ENCODE measurements at regions not wholly inside any gene's neighbourhood (a gene's known extent, or its start where the extent isn't known, plus 50 kb on each side); places are given as distances from the start of the nearest gene placed in this dataset.

- H3K4me3 Mint-ChIP-seq (ENCODE audit: low read depth) = no peak overlapping the region
- no peak for TF ChIP-seq CTCF (IDR thresholded peaks at IDR 0.05; ENCODE audit: unreplicated experiment)
- no peak for DNase-seq (ENCODE audit: low spot score, unreplicated experiment)
- H3K27ac Mint-ChIP-seq = no peak overlapping the region
- no peaks in the 10 kb centered on the region for H3K36me3 Mint-ChIP-seq (ENCODE audit: insufficient read depth)
- H3K9me3 Mint-ChIP-seq (ENCODE audit: low read depth) = peaks cover 2% of the 10 kb centered on the region
- no peaks in the 10 kb centered on the region for H3K27me3 Mint-ChIP-seq
- H3K4me1 Mint-ChIP-seq (ENCODE audit: low read depth) = peaks cover 12% of the 10 kb centered on the region
These were observed 1583.2 kb upstream of the WWC1 start for GRCh38 chr5:166708291-166708690.

- Mint-ChIP-seq H3K9me3 (ENCODE audit: low read depth) (peaks cover 2% of the 10 kb centered on the region), H3K4me3 (ENCODE audit: low read depth) (no peak overlapping the region), H3K4me1 (ENCODE audit: low read depth) (peaks cover 14% of the 10 kb centered on the region), H3K27ac (no peak overlapping the region), H3K36me3 (ENCODE audit: insufficient read depth) (peaks cover 1% of the 10 kb centered on the region), H3K27me3 (no peaks in the 10 kb centered on the region)
- no peak for DNase-seq (ENCODE audit: low spot score, unreplicated experiment)
- no peak for TF ChIP-seq CTCF (IDR thresholded peaks at IDR 0.05; ENCODE audit: unreplicated experiment)
These were observed 1581.8 kb upstream of the WWC1 start for GRCh38 chr5:166709691-166710090.

- TF ChIP-seq CTCF (IDR thresholded peaks at IDR 0.05; ENCODE audit: unreplicated experiment) = no peak
- no peak for DNase-seq (ENCODE audit: low spot score, unreplicated experiment)
- Mint-ChIP-seq H3K9me3 (ENCODE audit: low read depth) (peaks cover 5% of the 10 kb centered on the region), H3K27me3 (no peaks in the 10 kb centered on the region), H3K27ac (no peak overlapping the region), H3K4me1 (ENCODE audit: low read depth) (peaks cover 14% of the 10 kb centered on the region), H3K36me3 (ENCODE audit: insufficient read depth) (peaks cover 1% of the 10 kb centered on the region), H3K4me3 (ENCODE audit: low read depth) (no peak overlapping the region)
These were observed 1581.2 kb upstream of the WWC1 start for GRCh38 chr5:166710271-166710670.

- TF ChIP-seq CTCF (IDR thresholded peaks at IDR 0.05; ENCODE audit: unreplicated experiment) = no peak
- DNase-seq (ENCODE audit: low spot score, unreplicated experiment) = no peak
- H3K4me1 Mint-ChIP-seq (ENCODE audit: low read depth) = peaks cover 23% of the 10 kb centered on the region
- peaks cover 7% of the 10 kb centered on the region for H3K9me3 Mint-ChIP-seq (ENCODE audit: low read depth)
- no peaks in the 10 kb centered on the region for H3K27me3 Mint-ChIP-seq
- no peak overlapping the region for H3K4me3 Mint-ChIP-seq (ENCODE audit: low read depth)
- H3K27ac Mint-ChIP-seq = peak overlapping the region; percentile 69
- H3K36me3 Mint-ChIP-seq (ENCODE audit: insufficient read depth) = peaks cover 1% of the 10 kb centered on the region
These were observed 1578.8 kb upstream of the WWC1 start for GRCh38 chr5:166712447-166713185.

- no peak for DNase-seq (ENCODE audit: low spot score, unreplicated experiment)
- H3K9me3 Mint-ChIP-seq (ENCODE audit: low read depth) = peaks cover 7% of the 10 kb centered on the region
- H3K27me3 Mint-ChIP-seq = no peaks in the 10 kb centered on the region
- peaks cover 1% of the 10 kb centered on the region for H3K36me3 Mint-ChIP-seq (ENCODE audit: insufficient read depth)
- peaks cover 25% of the 10 kb centered on the region for H3K4me1 Mint-ChIP-seq (ENCODE audit: low read depth)
- no peak for TF ChIP-seq CTCF (IDR thresholded peaks at IDR 0.05; ENCODE audit: unreplicated experiment)
- no peak overlapping the region for H3K27ac Mint-ChIP-seq
- no peak overlapping the region for H3K4me3 Mint-ChIP-seq (ENCODE audit: low read depth)
These were observed 1578.2 kb upstream of the WWC1 start for GRCh38 chr5:166713295-166713694.
